Retinal pigment epithelial cell (primary cell): ENCODE measurements at regions not wholly inside any gene's neighbourhood (a gene's known extent, or its start where the extent isn't known, plus 50 kb on each side); places are given as distances from the start of the nearest gene placed in this dataset.

Source experiments
- DNase-seq: peaks from one replicate; pipeline ENCODE4 v3.0.0-alpha.2; 2010; ENCODE audit warnings: low read depth
- H3K4me3 ChIP-seq: 2 replicates; pipeline ENCODE4 v1.5.1; 2011; ENCODE audit warnings: mild to moderate bottlenecking, low read length, control low read depth, moderate library complexity
- TF ChIP-seq, protein P1 (sequence below): conservative IDR thresholded peaks from 2 replicates; pipeline ENCODE4 v1.5.1; 2011; ENCODE audit warnings: low read depth, low read length, control low read depth, inconsistent platforms

DNA sequence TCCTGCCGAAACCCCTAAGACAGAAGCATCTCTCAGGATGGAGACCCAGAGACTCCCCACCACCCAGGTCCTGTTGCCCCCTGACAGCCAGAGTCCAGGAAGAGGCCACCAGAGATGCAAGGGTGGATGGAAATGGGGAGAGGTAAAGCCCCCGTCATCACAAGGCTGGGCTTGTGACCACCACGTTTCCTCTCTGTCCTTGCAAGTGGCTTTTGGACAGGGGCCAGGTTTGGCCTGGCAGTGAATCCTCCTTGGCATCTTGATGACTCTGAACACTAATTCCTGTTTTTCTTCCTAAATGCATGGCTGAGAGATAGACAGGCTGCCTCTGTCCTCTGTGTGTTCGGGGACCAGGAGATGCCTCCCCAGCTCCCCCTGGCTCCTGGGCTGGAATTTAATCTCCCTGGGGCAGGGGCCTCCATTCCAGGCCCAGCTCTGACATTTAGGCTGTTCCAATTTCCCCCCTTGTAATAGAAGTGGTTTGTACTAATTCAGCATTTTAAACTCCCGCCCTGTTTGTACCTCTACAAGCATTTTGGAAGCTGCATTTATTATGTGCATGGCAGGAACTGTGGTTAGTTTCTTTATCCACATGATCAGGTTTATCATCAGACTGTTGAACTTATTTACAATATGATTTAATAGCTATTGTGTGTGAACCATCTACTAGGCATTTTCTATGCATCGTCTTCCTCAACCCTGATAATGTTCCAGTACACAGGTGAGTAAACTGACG lies 116.1 kb upstream of the IRX6 start:
- DNase-seq = no peak
- H3K4me3 ChIP-seq = no peak overlapping the region
- TF ChIP-seq, protein P1, sequence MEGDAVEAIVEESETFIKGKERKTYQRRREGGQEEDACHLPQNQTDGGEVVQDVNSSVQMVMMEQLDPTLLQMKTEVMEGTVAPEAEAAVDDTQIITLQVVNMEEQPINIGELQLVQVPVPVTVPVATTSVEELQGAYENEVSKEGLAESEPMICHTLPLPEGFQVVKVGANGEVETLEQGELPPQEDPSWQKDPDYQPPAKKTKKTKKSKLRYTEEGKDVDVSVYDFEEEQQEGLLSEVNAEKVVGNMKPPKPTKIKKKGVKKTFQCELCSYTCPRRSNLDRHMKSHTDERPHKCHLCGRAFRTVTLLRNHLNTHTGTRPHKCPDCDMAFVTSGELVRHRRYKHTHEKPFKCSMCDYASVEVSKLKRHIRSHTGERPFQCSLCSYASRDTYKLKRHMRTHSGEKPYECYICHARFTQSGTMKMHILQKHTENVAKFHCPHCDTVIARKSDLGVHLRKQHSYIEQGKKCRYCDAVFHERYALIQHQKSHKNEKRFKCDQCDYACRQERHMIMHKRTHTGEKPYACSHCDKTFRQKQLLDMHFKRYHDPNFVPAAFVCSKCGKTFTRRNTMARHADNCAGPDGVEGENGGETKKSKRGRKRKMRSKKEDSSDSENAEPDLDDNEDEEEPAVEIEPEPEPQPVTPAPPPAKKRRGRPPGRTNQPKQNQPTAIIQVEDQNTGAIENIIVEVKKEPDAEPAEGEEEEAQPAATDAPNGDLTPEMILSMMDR = no peak

DNA sequence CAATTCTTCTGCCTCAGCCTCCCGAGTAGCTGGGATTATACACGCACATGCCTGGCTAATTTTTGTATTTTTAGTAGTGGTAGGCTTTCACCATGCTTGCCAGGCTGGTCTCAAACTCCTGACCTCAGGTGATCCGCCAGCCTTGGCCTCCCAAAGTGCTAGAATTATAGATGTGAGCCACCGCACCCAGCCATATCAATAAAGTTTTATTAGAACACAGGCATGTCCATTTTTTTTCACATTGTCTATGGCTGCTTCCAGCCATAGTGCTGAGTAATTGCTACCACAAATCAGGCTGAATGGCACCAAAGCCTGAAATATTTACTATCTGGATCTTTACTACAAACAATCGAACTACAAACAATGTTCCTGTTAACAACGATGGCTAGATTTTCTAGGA lies 114.4 kb upstream of the IRX6 start:
- DNase-seq = no peak
- H3K4me3 ChIP-seq = no peak overlapping the region
- TF ChIP-seq, protein P1 = no peak

DNA sequence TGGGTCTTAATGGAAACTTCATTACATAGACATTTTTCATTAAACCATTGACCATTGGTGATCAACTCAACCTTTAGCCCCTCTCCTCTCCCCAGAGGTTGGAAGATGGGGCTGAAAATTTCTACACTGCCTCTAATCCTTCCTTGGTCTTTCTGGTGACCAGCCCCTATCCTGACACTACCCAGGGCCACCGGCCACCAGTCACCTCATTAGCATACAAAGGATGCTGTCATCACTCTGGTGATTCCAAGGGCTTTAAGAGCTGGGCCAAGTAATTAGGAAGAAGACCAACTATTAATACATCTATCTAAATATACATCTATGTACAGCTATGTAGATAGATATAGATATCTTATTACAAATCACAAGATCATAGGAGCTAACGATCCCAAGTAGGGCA lies 111.2 kb upstream of the IRX6 start:
- TF ChIP-seq, protein P1 = no peak

DNA sequence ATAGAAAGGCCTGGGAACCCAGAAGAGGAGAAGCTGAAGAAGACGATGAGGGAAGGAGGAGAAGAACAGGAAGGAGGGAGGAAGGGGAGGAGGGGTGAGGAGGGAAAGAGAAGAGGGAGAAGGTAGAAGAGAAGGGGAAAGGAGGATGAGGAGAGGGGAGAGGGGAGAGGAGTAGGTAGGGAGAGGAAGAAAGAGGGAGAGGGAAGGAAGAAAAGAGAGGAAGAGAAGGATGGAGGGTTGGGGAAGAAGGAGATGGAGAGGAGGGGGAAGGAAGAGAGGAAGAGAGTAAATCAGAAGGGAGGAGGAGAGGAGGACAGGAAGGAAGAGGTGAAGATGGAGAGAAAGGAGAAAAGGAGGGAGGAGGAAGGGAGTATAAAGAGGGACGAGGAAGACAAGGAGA lies 109.6 kb upstream of the IRX6 start:
- DNase-seq = no peak
- no peak overlapping the region for H3K4me3 ChIP-seq
- TF ChIP-seq, protein P1 = no peak

More for the DNA sequence above, 111.2 kb upstream of the IRX6 start:
- no peak for DNase-seq
- no peak overlapping the region for H3K4me3 ChIP-seq

DNA sequence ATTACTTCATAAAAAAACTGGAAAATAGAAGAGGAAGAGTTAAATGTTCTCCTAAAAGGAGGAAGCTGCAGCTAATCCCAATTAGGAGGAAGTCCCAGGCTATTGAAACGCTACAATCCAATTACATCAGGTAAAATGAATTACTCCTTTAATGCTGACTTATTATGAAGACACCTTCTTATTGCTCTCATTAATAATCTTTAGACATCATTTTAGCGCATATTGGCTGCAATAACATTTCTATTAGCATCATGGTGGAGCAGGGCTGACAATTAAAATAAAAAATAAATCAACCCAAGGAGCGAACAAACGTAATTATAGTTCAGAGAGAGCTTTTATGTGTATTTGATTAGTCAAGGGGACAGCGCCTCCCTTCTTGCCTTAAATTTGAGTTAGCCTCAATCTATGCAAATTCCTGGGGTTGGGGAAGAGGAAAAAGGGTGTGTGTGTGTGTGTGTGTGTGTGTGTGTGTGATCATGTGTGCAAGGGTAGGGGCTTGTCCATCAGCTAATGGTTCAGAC lies 109.0 kb upstream of the IRX6 start:
- TF ChIP-seq, protein P1 = no peak

DNA sequence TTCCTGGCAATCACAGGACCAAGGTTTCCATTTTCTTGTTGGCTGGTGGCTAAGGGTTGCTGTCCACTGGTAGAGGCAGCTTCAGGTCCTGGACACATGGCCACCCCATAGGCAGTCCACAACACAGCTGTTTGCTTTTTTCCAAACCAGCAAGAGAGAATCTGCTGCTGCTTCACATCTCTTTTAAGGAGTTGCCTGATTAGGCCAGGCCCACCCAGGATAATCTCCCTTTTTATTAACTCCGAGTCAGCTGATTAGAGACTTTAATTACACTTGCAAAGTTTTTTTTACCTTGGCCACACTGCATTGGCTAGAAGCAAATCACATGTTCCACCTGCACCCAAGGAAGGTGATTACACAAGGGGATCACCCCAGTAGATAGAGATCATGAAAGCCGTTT lies 106.6 kb upstream of the IRX6 start:
- H3K4me3 ChIP-seq = no peak overlapping the region
- TF ChIP-seq, protein P1 = no peak
- DNase-seq = no peak

More for the DNA sequence above, 109.0 kb upstream of the IRX6 start:
- no peak for DNase-seq
- H3K4me3 ChIP-seq = no peak overlapping the region

DNA sequence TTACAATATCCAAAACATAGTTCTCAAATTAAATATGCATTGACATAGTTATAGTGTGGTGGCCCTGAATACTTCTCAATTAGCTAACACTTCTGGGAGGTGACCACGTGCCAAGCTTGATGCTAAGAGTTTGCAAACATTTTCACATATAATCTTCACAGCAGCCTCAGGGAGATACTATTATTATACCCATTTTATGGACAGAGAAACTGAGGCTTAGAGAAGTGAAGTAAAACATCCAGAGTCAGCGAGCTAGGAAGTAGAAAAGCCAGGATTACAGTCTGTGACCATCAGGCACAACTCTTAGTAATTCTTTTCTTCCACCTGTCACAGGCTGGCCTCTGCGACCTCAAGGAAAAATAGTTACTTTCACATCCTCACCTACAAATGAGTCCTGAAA lies 102.2 kb upstream of the IRX6 start:
- TF ChIP-seq, protein P1 = no peak
- no peak for DNase-seq
- H3K4me3 ChIP-seq = no peak overlapping the region
